UCSD-AML1 (cell line): ENCODE measurements at regions not wholly inside any gene's neighbourhood (a gene's known extent, or its start where the extent isn't known, plus 50 kb on each side); places are given as distances from the start of the nearest gene placed in this dataset.

Source experiments
- DNase-seq: peaks from one replicate; lab custom pipeline; 2025; ENCODE audit not compliant: unreplicated experiment; lab: John Stamatoyannopoulos, UW

GRCh38 chr4:8760561-8760960 is 111.1 kb downstream of the HMX1 start:
- no peak for DNase-seq

DNA sequence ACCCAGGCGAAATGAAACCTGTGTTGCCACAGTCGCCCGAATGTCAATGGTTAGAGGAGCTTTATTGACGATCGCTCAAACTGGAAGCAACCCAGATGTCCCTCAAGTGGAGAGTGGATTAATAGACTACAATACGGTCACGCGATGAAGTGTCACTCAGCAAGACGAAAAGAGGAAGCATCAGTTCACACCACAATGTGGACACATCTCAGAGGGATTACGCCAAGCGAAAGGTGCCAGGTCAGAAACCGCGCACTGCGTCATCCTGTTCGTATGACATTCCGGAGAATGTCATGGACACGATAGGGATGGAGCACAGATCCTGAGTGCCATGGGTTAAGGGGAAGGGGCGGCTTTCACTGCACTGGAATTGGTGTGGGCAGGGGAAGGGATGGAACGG is 111.7 kb downstream of the HMX1 start:
- no peak for DNase-seq

DNA sequence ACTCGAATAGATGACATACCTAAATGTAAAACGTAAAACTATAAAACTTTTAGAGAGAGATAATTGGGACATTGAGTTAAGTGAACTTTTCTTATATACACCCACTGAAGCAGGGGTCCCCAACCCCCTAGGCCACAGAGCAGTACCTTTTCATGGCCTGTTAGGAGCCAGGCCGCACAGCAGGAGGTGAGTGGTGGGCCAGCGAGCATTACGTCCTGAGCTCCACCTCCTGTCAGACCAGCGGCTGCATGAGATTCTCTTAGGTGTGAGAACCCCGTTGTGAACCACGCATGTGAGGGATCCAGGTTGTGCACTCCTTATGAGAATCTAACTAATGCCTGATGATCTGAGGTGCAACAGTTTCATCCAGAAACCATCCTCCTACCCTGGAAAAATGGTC is 114.8 kb downstream of the HMX1 start:
- DNase-seq: no peak

GRCh38 chr4:8754634-8755589 is 116.7 kb downstream of the HMX1 start:
- no peak for DNase-seq

DNA sequence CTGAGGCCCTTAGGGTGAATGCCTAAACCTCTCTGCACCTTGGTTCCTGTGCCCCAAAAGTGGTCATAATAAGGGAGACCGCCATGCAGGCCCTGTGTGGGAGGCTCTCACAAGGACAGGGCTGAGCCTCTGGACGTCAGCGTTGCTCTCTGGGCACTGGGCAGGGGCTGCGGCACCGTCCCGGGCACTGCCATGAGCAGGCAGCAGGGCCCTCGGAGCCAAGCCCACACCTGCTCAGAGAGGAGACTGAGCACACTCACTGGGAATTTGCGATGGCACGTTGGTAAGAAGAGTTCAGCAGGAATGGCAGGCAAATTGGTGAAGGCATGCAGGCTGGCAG is 123.4 kb downstream of the HMX1 start:
- no peak for DNase-seq

GRCh38 chr4:8747467-8748235 is 124.0 kb downstream of the HMX1 start:
- no peak for DNase-seq

GRCh38 chr4:8746523-8747466 is 124.8 kb downstream of the HMX1 start:
- no peak for DNase-seq

- DNase-seq: no peak
Measured at GRCh38 chr4:8745826-8746225, 125.8 kb downstream of the HMX1 start.

DNA sequence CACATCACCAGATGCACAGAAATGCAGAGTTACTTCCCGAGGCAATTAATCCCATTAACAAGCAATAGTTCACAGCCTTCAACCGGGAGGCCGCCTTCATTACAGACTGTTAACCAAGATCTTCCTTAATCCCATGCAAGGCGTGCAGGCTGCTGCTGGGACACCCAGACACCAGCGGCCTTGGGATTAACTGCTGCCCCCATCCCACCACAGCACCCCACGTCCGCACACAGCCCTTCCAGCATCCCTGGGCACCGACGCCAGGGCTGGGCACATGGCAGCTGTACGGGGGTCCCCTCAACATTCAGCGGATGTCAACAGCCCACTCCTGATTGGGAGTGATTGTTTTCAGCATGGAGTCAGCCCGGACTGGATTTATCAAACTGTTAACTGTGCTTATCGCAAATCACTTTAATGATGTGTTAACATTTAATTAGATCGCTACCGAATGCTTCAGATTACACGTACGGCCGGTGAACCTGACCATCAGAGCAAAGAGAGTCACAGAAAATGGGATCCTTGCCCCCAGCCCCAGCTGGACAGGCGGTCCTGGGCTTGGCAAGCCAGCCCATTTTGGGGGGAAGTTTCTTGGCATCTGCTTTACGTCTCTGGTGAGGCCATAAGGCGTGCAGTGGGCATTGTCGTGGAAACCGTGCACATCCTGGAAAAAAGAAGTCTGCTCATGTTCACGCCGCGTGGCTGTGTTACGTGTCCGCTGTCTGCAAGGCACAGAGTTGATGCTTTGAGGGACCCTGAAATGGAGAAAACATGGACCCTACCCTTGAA is 126.4 kb downstream of the HMX1 start:
- DNase-seq: no peak

DNA sequence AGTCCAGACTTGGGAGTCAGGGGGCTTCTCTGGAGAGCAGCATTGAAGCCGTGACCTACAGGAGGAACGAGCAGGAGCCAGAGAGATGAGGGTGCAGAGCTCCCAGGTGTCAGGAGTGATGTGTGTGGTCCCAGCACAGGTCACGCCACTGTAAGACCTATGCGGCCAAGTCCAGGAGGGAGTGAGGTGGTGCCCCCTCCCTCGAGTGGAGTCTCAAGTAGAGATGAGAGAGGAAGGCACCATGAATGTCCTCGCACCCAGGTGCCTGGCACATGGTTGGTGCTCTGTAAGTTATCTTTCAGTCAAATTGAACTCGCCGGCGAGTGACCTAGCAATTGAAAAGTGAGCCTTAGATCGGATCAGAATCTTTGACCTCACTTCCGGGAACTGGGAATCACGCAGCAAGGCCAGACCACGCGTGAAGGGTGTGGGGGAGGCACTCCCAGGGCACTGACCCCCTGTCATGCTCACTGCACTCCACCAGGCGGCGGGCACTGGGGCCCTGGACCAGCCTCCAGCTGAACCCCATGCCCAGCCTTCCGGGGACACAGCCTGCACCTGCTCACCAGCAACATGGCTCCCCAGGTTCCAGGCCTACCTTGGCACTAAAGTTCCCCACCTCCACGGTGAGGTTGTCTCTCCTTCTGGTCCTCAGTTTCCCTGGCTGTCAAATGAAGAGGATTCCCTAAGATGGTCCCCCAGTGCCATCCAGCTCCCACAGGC is 127.4 kb downstream of the HMX1 start:
- no peak for DNase-seq

GRCh38 chr4:8742546-8742945 is 129.1 kb downstream of the HMX1 start:
- DNase-seq: no peak

- DNase-seq: no peak
Measured at GRCh38 chr4:8741513-8742226, 130.0 kb downstream of the HMX1 start.

- no peak for DNase-seq
Measured at GRCh38 chr4:8740666-8741395, 130.8 kb downstream of the HMX1 start.

GRCh38 chr4:8739820-8740665 is 131.6 kb downstream of the HMX1 start:
- no peak for DNase-seq

- DNase-seq: no peak
Measured at GRCh38 chr4:8739317-8739716, 132.3 kb downstream of the HMX1 start.

- DNase-seq: no peak
Measured at GRCh38 chr4:8738471-8738931, 133.1 kb downstream of the HMX1 start.

DNA sequence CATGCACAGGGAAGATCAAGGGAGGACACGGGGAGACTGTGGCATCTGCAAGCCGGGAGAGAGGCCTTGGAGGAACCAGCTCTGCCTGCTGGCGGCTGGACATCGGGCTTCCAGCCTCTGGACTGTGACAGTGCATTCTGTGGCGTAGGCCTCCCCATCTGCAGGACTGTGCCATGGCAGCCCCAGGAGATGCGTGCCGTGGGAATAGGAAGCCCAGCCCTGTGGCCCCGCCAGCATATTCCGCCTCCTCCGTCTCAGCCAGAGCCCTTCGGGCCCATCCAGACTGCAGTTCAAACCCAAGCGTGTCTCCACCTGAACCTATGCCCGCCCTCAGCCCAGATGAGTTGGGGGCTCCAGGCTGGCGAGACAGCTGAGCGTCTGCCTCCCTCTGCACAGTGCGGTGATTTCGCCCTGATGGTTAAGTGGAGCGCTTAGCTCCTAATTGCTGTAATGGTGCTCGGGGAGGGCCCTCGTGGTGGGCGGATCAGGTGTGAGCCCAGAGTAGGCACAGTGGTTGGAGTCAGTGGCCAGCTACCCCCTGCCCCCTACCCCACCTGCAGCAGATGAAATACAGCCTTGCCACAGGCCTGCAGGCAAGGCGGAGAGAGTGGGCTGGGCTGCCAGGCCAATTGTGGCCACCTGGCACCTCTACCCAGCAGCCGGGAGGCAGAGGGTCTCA is 133.9 kb downstream of the HMX1 start:
- no peak for DNase-seq
